ENCODE measurements at regions not wholly inside any gene's neighbourhood (a gene's known extent, or its start where the extent isn't known, plus 50 kb on each side); places are given as distances from the start of the nearest gene placed in this dataset.

DNA sequence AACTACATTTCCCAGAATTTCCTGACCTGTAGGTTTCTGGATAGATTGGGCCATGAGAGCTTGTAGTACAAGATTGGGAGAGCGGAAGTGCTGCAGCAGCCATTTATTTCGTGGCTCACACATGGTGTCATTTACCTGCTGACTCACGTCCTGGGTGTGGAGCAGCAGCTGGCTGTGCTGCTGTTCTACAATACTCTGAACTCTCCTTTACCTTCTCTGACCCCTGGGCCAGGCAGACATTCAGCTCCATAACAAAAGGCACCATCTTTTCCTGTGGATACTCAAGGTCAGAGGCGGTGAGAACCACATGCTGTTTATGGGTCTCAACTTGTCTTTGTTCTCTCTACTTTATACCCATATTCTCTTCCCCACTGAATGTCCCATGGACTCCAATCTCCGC is 490.2 kb downstream of the IGSF11 start (continued):
- no peak for TF ChIP-seq MXD1 (CRISPR knock-in tag; IDR thresholded peaks at IDR 0.05; ENCODE audit: borderline replicate concordance, poor library complexity, severe bottlenecking)
- TF ChIP-seq TRIM24 (IDR thresholded peaks at IDR 0.05): peak in 1 of 2 experiments; percentile 38; a peak in 1 of 4 replicates
- TF ChIP-seq MECOM (CRISPR knock-in tag; IDR thresholded peaks at IDR 0.05): 0 out of 2 replicates have a peak, but pooled peaks have one; percentile 48
- no peak for TF ChIP-seq NCOA1 (IDR thresholded peaks at IDR 0.05; ENCODE audit: low read depth)
- no peak for TF ChIP-seq CUX1 (CRISPR knock-in tag; IDR thresholded peaks at IDR 0.05)
- no peak for TF ChIP-seq RFX1 (IDR thresholded peaks at IDR 0.05)
- no peak for TF ChIP-seq CHD7 (IDR thresholded peaks at IDR 0.05; ENCODE audit: low read depth, low read length)
- TF ChIP-seq ZBTB7A (IDR thresholded peaks at IDR 0.05; ENCODE audit: borderline replicate concordance, control insufficient read depth, low read depth, low read length): no peak
- no peak for TF ChIP-seq ZNF354B (CRISPR knock-in tag; IDR thresholded peaks at IDR 0.05)
- TF ChIP-seq, protein P1, sequence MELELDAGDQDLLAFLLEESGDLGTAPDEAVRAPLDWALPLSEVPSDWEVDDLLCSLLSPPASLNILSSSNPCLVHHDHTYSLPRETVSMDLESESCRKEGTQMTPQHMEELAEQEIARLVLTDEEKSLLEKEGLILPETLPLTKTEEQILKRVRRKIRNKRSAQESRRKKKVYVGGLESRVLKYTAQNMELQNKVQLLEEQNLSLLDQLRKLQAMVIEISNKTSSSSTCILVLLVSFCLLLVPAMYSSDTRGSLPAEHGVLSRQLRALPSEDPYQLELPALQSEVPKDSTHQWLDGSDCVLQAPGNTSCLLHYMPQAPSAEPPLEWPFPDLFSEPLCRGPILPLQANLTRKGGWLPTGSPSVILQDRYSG (tag; conservative IDR thresholded peaks at IDR 0.05; ENCODE audit: low read depth): no peak

Data from K562 (cell line).